KMS-11 (cell line): ENCODE measurements at regions not wholly inside any gene's neighbourhood (a gene's known extent, or its start where the extent isn't known, plus 50 kb on each side); places are given as distances from the start of the nearest gene placed in this dataset.

ENCODE experiments used
- H2AFZ ChIP-seq: fragments of 200-600 bp; sonication (generic); 2 replicates; pipeline ENCODE4 v1.6.1; 2016; ENCODE audit warnings: antibody characterized with exemption, mixed run types, low read depth
- H3K27ac ChIP-seq: fragments of 200-600 bp; sonication (generic); 2 replicates; pipeline ENCODE4 v1.6.1; 2016; ENCODE audit warnings: mild to moderate bottlenecking, mixed run types
- H3K27me3 ChIP-seq: fragments of 200-600 bp; sonication (generic); 2 replicates; pipeline ENCODE4 v1.6.1; 2017; ENCODE audit warnings: mild to moderate bottlenecking, low read depth, mixed run types, moderate library complexity; ENCODE audit not compliant: insufficient read depth
- H3K36me3 ChIP-seq: fragments of 200-600 bp; sonication (generic); 2 replicates; pipeline ENCODE4 v1.6.1; 2017; ENCODE audit warnings: mild to moderate bottlenecking, mixed run types; ENCODE audit not compliant: insufficient read depth
- H3K4me1 ChIP-seq: fragments of 200-600 bp; sonication (generic); 2 replicates; pipeline ENCODE4 v1.6.1; 2016; ENCODE audit warnings: mild to moderate bottlenecking, low read depth, mixed run types; ENCODE audit not compliant: poor library complexity, severe bottlenecking
- H3K4me2 ChIP-seq: fragments of 200-600 bp; sonication (generic); 2 replicates; pipeline ENCODE4 v1.7.0; 2016; ENCODE audit warnings: mild to moderate bottlenecking, mixed run types
- H3K4me3 ChIP-seq: fragments of 200-600 bp; sonication (generic); IDR thresholded peaks from 2 replicates; pipeline ENCODE4 v1.6.1; 2017; ENCODE audit warnings: low read depth, low read length, mixed read lengths; ENCODE audit not compliant: insufficient read depth
- H3K79me2 ChIP-seq: fragments of 200-600 bp; sonication (generic); 2 replicates; pipeline ENCODE4 v1.6.1; 2016; ENCODE audit warnings: low read depth, mixed run types; ENCODE audit not compliant: insufficient read depth
- H3K9ac ChIP-seq: fragments of 200-600 bp; sonication (generic); 2 replicates; pipeline ENCODE4 v1.6.1; 2016; ENCODE audit warnings: mild to moderate bottlenecking, mixed run types
- H4K20me1 ChIP-seq: fragments of 200-600 bp; sonication (generic); 2 replicates; pipeline ENCODE4 v1.6.1; 2016; ENCODE audit warnings: mild to moderate bottlenecking, mixed run types; ENCODE audit not compliant: insufficient read depth
- TF ChIP-seq, protein P1 (sequence below): fragments of 200-600 bp; sonication (generic); conservative IDR thresholded peaks from 2 replicates; pipeline ENCODE4 v1.6.1; 2017; ENCODE audit warnings: low read depth, mild to moderate bottlenecking, antibody characterized with exemption, low read length, moderate library complexity, mixed read lengths

DNA sequence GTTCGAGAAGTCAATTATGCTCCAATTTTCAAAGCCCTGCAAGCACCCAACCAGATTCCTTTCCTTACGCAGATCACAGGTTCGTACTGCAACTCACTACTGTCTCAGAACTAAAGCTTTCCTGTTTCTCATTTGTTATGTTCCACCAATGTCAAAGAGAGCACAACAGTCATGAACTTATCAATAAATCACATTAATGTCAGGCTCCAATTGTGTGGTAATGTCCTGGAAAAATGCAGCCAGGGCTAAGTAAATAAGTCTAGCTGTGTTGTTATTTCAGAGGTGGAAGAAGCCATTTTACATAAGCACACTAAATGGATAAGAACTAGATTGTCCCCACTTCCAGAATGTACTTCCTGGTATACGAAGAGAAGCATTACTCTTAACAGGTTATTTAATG, 488.6 kb upstream of the PTGER4 start:
- H3K4me3 ChIP-seq: no peak overlapping the region
- H4K20me1 ChIP-seq: no peaks in the 10 kb centered on the region
- no peaks in the 10 kb centered on the region for H3K4me1 ChIP-seq
- no peaks in the 10 kb centered on the region for H3K36me3 ChIP-seq
- H3K4me2 ChIP-seq: no peak overlapping the region
- no peak overlapping the region for H3K9ac ChIP-seq
- H3K27ac ChIP-seq: no peak overlapping the region
- TF ChIP-seq, protein P1, sequence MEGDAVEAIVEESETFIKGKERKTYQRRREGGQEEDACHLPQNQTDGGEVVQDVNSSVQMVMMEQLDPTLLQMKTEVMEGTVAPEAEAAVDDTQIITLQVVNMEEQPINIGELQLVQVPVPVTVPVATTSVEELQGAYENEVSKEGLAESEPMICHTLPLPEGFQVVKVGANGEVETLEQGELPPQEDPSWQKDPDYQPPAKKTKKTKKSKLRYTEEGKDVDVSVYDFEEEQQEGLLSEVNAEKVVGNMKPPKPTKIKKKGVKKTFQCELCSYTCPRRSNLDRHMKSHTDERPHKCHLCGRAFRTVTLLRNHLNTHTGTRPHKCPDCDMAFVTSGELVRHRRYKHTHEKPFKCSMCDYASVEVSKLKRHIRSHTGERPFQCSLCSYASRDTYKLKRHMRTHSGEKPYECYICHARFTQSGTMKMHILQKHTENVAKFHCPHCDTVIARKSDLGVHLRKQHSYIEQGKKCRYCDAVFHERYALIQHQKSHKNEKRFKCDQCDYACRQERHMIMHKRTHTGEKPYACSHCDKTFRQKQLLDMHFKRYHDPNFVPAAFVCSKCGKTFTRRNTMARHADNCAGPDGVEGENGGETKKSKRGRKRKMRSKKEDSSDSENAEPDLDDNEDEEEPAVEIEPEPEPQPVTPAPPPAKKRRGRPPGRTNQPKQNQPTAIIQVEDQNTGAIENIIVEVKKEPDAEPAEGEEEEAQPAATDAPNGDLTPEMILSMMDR: no peak
- H3K27me3 ChIP-seq: no peaks in the 10 kb centered on the region
- no peaks in the 10 kb centered on the region for H3K79me2 ChIP-seq
- no peak overlapping the region for H2AFZ ChIP-seq

DNA sequence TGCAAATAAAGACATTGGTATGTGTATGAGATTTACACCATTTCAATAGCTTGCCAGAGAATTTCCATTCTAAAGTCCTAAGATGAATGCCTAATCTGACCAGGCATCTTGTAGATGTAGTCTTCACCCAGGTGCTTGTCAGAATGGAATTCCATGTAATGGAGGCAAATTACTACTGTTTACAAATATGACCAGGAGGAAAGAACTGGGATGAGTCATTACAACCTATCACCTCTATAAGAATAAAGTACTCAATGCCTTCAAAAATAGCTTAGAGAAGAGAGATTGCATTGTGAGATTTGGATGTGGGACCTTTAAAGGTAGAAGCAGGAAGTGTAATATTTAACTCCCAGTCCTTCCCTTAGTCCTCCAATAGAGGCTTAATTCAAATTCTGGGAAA, 507.0 kb upstream of the PTGER4 start:
- Histone ChIP-seq H3K36me3 (no peaks in the 10 kb centered on the region), H3K9ac (no peak overlapping the region), H2AFZ (no peak overlapping the region), H3K4me2 (no peak overlapping the region), H3K27ac (no peak overlapping the region), H4K20me1 (no peaks in the 10 kb centered on the region), H3K4me1 (no peaks in the 10 kb centered on the region), H3K27me3 (no peaks in the 10 kb centered on the region), H3K79me2 (no peaks in the 10 kb centered on the region), H3K4me3 (no peak overlapping the region)
- TF ChIP-seq, protein P1: no peak

DNA sequence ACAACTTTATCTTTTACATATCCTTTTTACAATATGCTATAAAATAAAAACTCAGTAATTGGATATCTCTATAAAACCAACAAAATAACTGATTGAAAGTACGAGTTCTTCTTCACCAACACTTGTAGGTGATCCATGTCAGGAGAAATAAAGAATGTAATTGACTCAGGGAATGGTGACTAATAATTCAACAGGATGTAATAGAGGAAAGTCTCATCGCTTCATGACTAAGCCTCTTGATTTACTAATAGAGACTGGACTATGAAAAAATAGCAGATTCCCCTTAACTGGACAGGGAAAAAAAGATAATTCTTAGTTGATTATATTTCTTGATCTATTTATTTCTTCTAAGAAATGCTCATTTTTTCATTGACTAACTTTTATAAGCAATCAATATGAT, 507.7 kb upstream of the PTGER4 start:
- TF ChIP-seq, protein P1: no peak
- Histone ChIP-seq H2AFZ (no peak overlapping the region), H3K27ac (no peak overlapping the region), H3K4me1 (no peaks in the 10 kb centered on the region), H3K4me2 (no peak overlapping the region), H4K20me1 (no peaks in the 10 kb centered on the region), H3K27me3 (no peaks in the 10 kb centered on the region), H3K9ac (no peak overlapping the region), H3K79me2 (no peaks in the 10 kb centered on the region), H3K36me3 (no peaks in the 10 kb centered on the region), H3K4me3 (no peak overlapping the region)

DNA sequence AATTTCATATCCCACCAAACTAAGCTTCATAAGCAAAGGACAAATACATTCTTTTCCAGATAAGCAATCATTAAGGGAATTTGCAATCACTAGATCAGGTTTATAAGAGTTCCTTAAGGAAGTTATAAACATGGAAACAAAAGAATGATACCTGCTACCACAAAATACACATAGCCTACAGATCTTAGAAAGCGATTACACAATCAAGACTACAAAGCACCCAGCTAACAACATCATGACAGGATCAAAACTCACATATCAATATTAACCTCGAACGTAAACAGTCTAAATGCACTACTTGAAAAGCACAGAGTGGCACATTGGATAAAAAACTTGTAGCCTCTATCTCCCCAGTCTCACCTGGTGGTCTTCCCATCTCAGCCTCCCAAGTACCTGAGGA, 512.4 kb upstream of the PTGER4 start:
- no peaks in the 10 kb centered on the region for H3K79me2 ChIP-seq
- H3K9ac ChIP-seq: no peak overlapping the region
- H4K20me1 ChIP-seq: no peaks in the 10 kb centered on the region
- H2AFZ ChIP-seq: no peak overlapping the region
- H3K27me3 ChIP-seq: no peaks in the 10 kb centered on the region
- TF ChIP-seq, protein P1: no peak
- no peak overlapping the region for H3K27ac ChIP-seq
- no peak overlapping the region for H3K4me3 ChIP-seq
- H3K4me2 ChIP-seq: no peak overlapping the region
- no peaks in the 10 kb centered on the region for H3K36me3 ChIP-seq
- H3K4me1 ChIP-seq: no peaks in the 10 kb centered on the region

DNA sequence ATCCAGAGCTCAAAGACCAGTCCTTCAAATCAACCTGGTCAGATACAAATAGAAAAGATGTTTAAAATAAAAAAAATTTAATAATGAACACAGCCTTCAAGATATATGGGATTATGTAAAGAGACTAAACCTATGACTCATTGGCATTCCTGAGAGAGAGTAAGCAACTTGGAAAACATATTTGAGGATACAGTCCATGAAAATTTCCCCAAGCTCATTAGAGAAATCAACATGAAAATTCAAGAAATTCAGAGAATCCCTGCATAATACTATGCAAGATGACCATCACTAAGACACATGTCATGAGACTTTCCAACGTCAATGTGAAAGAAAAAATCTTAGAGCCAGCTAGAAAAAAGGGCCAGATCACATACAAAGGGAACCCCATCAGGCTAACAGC, 512.9 kb upstream of the PTGER4 start:
- Histone ChIP-seq H3K27ac (no peak overlapping the region), H3K4me1 (no peaks in the 10 kb centered on the region), H3K4me2 (no peak overlapping the region), H4K20me1 (no peaks in the 10 kb centered on the region), H3K4me3 (no peak overlapping the region), H3K36me3 (no peaks in the 10 kb centered on the region), H3K79me2 (no peaks in the 10 kb centered on the region), H2AFZ (no peak overlapping the region), H3K9ac (no peak overlapping the region), H3K27me3 (no peaks in the 10 kb centered on the region)
- TF ChIP-seq, protein P1: no peak
